H1 (cell line): ENCODE measurements at regions not wholly inside any gene's neighbourhood (a gene's known extent, or its start where the extent isn't known, plus 50 kb on each side); places are given as distances from the start of the nearest gene placed in this dataset.

ENCODE experiments used
- CBX5 ChIP-seq: fragments of 300-800, 300-1000 bp; sonication (generic); IDR thresholded peaks from 2 replicates; pipeline ENCODE4 v1.7.1; 2016; ENCODE audit warnings: antibody characterized with exemption, low read length, low read depth
- SIRT6 ChIP-seq: IDR thresholded peaks from one replicate; pipeline ENCODE4 v1.7.1; 2012; ENCODE audit warnings: low read length, inconsistent platforms
- SIX5 ChIP-seq: IDR thresholded peaks from 2 replicates; pipeline ENCODE4 v1.6.1; 2011; ENCODE audit warnings: mild to moderate bottlenecking, low read depth, low read length

DNA sequence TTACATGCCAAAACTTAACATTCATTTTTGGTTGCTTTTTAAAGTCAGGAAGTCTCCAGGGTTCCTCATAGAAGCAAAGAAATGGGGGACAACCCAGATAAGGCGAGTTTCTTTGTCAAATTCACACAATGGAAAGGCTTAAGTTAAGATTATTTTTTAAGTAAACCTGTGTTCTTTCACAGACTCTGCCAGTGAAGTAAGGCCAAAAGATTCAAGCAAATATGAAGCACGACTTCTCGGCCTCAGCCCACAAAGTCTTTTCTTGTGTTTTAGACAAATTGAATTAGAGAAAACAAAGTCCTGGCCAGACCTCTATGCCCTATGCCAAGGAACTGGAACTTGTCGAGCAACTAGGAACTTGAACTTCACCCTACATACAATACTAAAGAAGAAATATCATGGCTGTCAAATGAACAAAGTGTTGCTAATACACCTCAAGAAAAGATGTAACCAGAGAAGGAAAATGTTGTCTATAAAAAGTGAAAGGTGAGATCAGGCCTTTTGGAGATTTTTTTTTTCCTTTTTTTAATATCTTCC, 540.0 kb upstream of the JARID2 start (continued):
- TF ChIP-seq SIX5: no peak
- TF ChIP-seq SIRT6: no peak
- no peak for TF ChIP-seq CBX5
